SU-DHL-6 (cell line): ENCODE measurements at regions not wholly inside any gene's neighbourhood (a gene's known extent, or its start where the extent isn't known, plus 50 kb on each side); places are given as distances from the start of the nearest gene placed in this dataset.

ENCODE experiments used
- EZH2phosphoT487 ChIP-seq: fragments of 200-600 bp; sonication (generic), shearing (Covaris generic); conservative IDR thresholded peaks from 2 replicates; pipeline ENCODE4 v1.6.1; 2018; ENCODE audit warnings: mild to moderate bottlenecking, antibody characterized with exemption, low read length, moderate library complexity, mixed read lengths
- TF ChIP-seq, protein P1 (sequence below): fragments of 200-600 bp; sonication (generic); IDR thresholded peaks from one replicate; pipeline ENCODE4 v1.5.1; 2017; ENCODE audit warnings: antibody characterized with exemption, mild to moderate bottlenecking, low read length, moderate library complexity; ENCODE audit not compliant: insufficient read depth, poor library complexity, severe bottlenecking

- TF ChIP-seq, protein P1, sequence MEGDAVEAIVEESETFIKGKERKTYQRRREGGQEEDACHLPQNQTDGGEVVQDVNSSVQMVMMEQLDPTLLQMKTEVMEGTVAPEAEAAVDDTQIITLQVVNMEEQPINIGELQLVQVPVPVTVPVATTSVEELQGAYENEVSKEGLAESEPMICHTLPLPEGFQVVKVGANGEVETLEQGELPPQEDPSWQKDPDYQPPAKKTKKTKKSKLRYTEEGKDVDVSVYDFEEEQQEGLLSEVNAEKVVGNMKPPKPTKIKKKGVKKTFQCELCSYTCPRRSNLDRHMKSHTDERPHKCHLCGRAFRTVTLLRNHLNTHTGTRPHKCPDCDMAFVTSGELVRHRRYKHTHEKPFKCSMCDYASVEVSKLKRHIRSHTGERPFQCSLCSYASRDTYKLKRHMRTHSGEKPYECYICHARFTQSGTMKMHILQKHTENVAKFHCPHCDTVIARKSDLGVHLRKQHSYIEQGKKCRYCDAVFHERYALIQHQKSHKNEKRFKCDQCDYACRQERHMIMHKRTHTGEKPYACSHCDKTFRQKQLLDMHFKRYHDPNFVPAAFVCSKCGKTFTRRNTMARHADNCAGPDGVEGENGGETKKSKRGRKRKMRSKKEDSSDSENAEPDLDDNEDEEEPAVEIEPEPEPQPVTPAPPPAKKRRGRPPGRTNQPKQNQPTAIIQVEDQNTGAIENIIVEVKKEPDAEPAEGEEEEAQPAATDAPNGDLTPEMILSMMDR, result no peak
- TF ChIP-seq EZH2phosphoT487, result no peak
Measured at GRCh38 chr18:76587879-76588271, 92.8 kb upstream of the ZNF516 start.
